DMS 273 (cell line): ENCODE measurements at regions not wholly inside any gene's neighbourhood (a gene's known extent, or its start where the extent isn't known, plus 50 kb on each side); places are given as distances from the start of the nearest gene placed in this dataset.
"Not testable (repeated sequence)": the region's sequence is repeated elsewhere in the genome, so short reads cannot be mapped to it uniquely, and the experiment has no call there.

Experiments used
- DNase-seq: peaks from one replicate; lab custom pipeline; 2025; ENCODE audit not compliant: unreplicated experiment; lab: John Stamatoyannopoulos, UW

DNA sequence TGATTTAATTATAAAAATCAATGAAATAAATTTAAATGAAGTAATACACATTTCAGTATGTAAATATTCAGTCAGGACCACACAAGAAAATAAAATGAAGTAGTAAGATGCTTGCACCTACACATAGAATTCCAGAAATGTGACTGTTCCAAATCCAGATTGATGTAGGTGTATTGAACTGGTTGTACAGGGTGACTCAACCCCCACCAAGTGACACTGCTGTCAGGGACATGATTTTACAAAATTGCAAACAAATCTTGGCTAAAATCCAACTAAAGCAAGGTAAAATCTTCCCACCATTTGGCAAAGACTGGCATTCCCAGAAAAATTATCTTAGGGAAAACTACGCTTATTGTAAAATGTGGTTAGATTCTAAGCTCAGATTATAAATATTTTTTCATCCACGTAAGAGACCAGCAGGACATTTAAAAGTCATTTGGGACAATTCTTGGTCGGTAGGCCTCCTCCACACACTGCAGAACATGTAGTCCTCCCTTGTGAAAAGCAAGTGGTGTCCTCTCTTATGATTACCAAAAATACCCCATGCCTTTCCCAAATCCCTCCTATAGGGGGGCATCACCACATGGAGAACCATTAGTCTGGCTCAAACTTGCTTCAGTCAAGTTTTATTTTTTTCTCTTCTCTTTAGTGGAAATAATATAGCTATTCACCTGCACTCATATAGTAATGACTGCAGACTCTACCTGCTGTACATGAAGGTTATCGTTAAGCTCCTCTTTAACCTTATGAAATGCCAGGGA lies 287.1 kb upstream of the SMIM30 start:
- DNase-seq: no peak

DNA sequence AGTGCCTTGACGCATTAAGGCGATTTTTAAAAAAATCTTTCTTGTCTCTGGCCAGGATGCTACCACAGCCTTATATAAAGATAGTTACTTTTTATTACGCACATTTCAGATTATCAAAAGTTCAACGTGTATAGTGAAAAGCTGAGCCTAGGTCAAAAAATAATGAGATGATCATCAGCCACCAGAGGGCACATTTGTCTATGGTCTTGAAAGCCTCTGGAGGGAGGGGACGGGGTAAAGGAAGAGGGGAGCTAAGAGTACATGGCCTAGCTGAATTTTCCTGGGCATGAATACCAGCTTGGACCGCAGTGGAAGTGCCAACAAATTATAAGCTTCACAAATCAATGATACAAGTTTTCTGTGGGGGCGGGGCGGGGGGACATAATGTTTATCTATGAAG lies 285.9 kb upstream of the SMIM30 start:
- DNase-seq: peak; percentile 63

DNA sequence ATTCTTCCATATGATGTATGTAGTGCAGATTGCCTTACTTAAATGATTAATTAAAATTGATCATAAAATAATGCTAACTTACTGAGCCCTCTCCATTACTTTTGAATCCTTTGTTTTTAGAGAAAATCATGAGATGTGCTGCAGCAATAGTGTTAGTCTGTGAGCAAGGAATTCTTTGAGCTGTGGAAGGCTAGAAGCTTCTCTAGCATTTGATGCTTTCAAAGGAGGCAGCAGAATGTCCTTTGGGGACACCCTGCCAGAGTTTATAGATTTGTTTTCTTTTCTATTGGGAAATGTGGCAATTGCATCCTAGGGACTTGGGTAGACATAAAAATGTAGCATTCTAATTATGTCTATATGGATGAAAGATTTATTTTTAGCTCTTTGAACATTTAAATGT lies 284.1 kb upstream of the SMIM30 start:
- no peak for DNase-seq

DNA sequence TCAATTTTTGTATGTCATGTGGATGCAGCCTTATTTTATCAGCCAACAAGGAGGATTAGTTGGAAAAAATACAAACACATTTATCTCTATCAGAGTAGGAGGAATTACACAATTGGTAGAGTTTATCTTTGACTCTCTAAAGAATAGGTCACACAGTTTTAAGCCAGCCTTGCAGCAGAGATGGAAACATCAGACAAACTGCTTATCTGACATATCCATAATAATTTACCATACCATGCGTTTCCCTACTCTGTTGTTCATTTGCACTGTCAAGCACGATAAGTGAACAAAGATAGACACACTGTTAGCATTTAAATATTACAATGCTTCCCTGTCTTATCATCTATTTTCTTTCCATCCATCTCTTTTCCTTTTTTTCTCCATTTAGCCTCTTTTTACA lies 283.7 kb upstream of the SMIM30 start:
- no peak for DNase-seq

DNA sequence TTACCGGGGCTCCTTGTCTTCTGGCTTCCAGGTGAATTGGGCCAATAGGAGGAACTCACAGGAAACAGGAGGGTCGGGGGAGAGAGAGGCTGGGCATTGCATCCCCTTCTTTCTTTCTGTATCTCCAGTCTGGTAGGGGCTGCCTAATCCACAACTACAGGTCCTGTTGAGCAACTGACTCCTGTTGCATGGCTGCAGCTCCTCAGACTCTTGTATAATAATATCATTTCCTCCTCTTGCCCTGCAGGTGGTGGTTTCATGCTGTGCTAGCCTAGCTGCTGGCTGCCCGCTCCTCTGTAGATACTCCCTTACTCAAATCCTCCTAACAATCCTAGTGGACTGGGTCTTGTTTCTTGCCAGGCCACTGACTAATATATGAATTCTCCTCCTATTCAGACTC lies 276.5 kb upstream of the SMIM30 start:
- DNase-seq: peak; percentile 12

DNA sequence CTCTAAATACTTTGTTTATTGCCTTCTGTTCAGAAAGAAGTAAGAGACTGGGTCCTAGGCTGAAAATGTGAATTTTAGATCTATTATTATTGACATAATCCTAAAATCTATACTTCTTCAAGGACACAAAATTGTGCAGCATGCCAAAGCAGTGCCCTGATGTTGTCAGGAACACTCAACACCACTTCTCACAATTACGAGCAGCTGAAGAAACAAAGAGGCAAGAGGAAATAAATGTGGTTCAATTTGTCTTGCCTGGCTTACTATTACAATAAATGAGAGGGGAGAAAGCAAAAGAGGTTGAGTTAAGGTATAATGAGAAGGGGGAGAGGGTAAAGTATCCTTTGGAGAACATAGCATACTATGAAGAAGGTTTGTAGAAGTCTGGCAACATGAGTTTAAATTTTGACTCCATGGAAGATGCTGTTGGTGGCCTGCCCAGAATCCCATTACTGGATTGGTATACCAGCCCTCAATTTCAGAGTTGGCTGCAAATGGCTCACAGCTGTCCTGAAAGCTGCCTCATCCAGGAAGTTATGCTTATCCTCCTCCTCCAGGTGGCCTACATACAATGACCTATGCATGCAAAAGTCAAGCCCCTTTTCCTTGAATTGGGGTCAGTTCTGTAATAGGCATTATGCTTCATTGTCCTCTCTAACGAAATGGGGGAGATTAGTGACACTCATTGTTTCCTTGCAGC lies 274.6 kb upstream of the SMIM30 start:
- DNase-seq: peak; percentile 18

DNA sequence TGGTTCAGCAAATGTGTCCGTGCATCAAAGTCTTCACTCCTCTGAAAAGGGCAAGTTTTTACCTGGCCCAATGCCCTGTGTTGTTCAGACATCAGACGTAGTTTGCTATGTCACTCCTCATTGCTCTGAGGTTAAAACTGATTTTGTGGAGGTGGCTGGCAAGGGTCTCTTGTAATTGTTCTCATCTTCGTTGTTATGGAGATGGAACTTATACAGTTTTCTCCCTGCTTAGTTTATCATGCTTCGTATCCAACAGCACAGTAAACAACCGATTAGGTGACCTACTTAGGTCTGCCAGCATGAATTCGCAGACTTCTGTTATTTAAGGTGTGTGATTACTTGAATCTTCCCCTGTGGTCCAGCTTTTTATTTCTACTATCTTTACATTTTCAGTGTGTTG lies 274.1 kb upstream of the SMIM30 start:
- no peak for DNase-seq

DNA sequence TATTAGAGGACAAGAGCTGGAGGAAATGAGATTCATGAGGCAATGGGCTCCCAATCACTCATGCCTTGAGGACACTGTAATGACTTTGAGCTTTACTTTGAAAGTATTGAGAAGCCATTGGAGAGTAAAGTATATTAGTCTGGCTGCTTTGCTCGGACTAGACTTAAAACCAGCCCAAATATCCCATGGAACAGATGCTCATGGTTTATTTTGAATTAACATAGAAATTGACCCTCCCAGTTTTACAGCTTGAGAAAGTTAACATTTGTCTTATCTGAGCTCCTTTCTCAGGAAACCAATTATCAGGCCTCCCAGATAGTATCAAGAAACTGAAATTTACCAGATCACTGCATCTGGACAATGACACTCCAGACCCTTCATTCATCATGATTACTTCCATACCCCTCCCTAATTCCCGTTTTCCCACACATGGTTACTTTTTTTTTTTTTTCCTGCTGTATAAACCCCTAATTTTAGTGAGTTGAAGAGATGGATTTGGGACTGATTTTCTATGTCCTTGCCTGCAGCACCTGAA lies 270.8 kb upstream of the SMIM30 start:
- DNase-seq: no peak

DNA sequence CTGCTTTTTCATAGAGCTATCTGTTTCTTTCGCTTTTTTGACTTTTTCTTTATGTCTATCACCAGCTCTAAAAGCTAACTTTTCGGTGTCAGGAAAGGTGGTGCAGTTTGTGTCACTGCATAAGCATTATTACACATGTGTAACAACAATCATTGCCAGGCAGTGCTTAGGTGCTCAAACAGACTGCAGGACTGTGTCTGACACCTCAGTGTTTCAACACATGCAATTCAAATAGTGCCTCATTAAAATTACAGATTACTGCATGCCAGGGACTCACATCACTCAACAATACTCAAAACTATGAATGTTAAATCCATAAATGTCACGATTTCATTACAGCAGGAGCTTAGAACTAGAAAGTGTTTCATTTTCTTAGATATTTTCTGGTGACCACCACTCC lies 265.3 kb upstream of the SMIM30 start:
- DNase-seq: no peak

DNA sequence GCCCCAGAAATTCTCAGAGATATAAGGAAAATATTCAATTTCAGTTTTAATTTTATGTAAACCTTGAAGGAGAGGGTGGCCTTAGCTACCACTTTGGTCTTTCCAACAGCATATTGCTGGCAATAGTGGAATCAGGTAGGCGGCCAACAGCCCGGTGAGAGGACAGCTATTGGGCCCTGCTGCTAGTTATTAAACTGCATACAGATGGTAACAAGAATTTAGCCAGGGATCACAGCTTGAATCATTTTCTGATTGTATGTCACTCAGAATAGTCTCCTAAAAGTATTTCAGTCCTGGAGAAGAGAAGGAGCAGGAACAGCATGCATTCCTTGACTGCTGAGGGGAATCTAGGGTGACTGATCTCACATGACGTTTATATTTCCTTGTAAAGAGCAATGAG lies 261.4 kb upstream of the SMIM30 start:
- no peak for DNase-seq

DNA sequence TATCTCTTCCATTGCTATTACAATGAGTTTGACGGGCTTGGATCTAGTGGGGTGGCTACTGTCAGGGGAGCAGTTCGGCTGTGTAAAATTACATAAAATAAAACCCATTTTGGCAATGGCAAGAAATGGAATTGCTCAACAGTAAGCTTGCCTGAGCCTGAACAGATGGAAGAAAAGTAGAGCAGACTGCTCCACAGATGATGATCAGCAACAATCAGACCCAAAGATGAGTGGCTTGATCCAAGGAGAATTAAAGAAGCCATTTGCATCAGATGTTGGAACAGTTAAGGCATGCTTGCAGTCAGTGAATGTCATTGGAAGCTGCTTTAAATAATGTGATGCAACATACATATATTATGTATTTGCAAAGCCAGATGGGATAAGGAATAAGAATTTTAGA lies 256.6 kb upstream of the SMIM30 start:
- DNase-seq: peak; percentile 87

DNA sequence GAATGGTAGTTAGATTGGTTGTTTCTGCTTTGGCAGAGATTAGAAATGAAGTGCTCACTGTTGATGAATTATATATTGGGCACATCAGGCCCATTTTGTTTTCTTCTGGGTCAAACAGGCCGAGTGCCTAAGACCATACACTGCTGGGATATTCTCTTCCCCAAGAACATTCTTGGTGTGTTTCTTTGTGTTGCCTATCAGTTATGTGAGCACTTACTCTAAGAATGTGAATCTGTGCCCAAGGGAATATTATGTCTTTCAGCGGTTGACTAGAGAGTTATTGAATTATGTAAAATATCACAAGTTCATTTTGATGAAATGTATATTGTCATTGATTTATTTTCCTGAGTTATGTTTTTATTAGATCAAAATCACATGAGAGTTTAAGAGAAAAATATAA lies 255.5 kb upstream of the SMIM30 start:
- DNase-seq: no peak

DNA sequence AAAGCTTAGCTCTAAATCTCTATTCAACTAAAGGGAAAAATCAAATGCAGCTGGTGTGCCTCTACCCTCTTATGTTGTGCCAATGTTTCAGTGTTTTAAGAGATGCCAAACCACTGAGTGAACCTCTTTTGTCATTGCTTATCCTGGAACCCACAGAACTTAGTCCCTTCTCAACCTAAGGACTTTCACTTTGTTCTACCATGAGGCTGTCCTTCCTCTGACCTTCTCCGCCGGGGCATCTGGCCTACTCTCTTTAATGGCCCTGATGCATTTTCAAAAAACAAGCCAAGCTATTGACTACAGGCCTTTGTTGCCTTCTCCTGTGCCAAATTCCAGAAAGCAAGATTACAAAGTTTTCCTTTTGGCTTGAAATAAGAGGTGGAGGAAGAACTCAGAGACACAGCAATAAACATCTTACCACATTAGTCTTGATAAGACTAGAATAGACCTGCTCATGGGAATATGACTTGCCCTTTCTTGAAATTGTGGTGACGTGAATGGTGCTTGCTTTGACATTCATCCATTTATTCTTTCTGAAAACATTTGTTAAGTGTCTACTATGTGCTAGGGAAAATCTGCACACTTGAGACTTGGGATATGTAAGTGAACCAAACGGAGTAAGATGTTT lies 253.2 kb upstream of the SMIM30 start:
- DNase-seq: peak; percentile 33

DNA sequence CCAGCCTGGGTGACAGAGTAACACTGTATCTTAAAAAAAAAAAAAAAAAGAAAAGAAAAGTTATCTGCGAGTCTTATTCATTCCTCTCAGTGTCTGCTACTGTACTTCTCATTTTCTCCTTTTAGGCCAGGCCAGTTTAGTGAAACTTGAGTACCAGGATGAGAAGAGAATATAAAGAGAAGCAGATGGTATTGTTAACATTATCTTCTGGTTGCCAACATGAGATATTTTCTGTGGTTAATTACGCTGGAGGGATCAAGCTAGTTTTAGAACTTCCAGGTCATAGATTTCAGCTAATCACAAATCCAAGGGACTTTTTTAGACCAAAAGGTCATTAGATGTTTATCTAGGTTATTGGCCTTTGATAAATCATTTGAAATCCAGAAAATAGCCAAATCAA lies 252.6 kb upstream of the SMIM30 start:
- DNase-seq: peak; percentile 78

DNA sequence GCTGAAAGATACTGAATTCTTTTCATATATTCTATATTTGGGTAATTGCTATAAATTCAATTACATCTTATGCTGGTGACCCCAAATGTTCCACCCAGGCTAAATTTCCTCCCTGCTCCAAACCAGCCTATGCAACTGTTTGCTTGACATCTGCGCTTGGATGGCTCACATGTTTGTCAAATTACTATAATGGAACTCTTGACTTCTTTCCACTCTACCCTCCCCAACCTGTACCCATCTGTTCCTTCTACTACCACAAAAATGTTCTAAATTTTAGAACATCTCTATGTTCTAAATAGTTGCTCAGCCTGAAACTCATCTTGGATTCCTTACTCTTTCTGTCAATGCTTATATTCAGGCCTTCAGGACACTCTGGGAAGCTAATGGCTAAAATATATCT lies 249.9 kb upstream of the SMIM30 start:
- peak; percentile 57 for DNase-seq

DNA sequence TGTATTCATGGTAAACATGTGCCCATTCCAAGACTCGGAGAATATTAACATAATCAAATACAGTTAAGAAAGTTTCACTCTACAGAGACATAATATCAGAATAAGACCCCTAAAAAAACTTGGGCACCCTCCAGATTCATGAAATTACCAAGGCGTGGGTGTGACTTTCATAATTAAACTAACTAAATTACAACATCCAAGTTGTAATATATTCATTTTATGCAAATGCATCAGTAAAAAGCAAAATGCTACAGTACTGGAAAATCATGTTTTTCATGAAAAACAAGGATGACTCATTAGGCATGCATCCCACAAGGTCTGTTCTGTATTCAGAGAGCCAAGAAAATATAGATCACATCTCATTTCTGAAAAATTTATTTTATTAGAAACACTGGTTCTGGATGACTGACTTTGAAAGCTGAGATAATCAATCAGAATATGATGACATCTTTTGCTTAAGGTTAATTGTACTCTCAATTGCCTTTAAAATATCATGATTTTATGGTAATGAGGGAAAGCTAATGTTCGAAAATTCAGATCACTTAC lies 248.8 kb upstream of the SMIM30 start:
- DNase-seq: no peak

DNA sequence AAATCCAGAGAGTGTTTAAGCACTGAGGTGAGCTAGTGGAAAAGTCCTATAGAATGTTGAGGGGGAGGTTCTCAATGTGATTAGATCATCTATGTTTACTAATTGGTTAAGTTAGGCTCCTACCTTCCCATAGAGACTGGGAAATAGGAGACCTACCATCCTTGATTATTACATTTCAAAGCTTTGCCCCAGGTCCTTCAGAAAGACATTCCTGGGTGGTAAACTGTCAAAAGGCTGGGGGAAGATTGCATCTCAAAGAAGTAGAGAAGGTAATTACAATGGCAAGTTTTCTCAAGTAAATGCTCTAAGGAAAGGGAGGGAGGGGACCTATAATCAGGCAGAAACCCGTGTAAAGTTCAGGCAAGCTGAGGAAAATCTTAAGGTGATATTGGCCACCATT lies 247.8 kb upstream of the SMIM30 start:
- no peak for DNase-seq

DNA sequence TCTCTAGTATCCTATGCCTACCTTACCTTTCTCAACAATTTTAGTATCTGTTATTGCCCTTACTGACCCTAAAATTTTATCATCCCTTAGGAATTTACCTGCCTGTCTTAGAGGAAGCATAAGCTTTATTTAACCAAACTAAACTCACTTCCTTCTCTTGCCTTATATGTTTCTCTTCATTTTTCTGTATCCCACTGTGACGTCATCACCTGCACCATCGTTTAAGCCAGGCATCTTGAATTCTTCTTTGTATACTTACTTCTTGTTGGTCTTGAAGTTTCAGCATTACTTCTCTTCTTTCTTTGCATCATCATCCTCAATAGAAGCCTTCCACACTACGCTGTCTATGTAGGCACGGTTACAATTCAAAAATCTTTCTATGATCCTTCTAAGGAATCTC lies 231.0 kb upstream of the SMIM30 start:
- no peak for DNase-seq

DNA sequence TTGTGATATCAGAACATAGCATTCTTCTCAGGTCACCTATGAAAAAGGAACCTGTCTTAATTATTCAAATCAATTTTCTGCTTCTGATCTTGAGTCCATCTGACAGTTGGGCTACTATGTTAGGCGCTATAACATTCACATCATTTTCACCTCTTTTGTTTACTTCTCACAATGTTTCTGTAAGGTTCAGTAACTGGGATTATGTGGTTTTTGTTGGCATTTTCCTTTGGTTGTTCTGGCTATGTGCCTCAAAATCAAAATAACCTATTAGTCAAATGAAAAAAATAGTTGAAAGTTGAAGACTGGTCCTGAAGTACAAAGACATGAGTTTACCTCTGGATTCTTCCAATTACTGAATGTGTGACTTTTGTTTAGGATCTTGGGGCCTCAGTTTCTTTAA lies 221.3 kb upstream of the SMIM30 start:
- DNase-seq: no peak

DNA sequence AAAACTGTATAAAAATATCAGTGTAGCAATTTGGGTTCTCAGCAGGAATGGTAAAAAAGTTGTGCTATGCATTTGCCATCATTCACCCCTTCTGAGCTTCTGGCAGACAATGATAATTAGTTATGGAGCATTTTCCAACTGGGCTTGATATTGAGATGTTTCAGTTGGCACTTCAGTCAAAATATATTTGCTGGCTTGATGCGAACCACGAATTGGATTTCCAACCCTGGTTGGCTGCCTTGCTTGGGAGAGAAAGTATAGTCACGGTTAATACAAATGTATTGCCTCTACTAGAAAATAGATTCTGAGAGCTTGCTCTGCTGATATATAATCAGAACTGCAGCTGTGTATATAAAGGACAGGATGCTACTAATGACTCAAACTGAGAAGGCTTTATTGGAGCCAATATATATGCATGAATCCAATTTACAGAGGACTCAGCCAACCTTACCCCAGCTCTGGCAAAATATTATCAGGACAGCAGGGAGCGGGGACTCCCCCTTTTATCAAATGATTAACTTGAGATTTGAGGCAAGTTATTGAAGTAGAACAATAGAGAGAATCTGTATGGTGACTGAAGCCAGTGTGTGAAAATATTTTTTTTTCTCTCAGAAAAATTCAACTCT lies 219.8 kb upstream of the SMIM30 start:
- no peak for DNase-seq

DNA sequence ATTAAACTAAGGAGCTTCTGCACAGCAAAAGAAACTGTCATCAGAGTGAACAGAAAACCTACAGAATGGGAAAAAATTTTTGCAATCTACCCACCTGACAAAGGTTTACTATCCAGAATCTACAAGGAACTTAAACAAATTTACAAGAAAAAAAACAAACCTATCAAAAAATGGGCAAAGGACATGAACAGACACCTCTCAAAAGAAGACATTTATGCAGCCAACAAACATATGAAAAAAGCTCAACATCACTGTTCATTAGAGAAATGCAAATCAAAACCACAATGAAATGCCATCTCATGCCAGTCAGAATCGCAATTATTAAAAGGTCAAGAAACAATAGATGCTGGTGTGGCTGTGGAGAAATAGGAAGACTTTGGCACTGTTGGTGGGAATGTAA lies 218.5 kb upstream of the SMIM30 start:
- DNase-seq: not testable (repeated sequence)
